NCI-H146 treated with DMSO at 0.1 percent for 48 hours (cell line): ENCODE measurements at regions not wholly inside any gene's neighbourhood (a gene's known extent, or its start where the extent isn't known, plus 50 kb on each side); places are given as distances from the start of the nearest gene placed in this dataset.

ENCODE experiments used
- DNase-seq: peaks from one replicate; lab custom pipeline; 2025; ENCODE audit not compliant: unreplicated experiment; lab: John Stamatoyannopoulos, UW

DNA sequence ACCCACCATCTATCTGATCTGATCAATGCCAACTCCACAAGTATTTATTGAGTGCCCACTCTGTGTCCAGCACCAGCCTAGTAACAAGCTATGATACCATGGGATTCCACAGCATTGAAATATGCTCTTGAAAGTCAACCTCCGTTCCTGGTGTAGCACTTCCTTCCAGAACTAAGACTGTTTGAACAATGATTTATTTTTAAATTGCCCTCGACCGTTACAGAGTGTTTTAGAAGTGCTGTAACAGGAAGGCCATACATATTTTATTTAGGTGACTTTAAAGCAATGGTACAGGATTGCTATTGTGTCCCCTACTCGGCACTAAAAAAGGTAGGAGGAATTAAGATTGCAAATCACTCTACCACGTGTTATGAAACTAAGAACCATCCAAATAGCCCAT, 225.6 kb downstream of the TEX36 start:
- no peak for DNase-seq

- DNase-seq = no peak
Observed at GRCh38 chr10:125455855-125456254, 227.1 kb downstream of the TEX36 start.

DNA sequence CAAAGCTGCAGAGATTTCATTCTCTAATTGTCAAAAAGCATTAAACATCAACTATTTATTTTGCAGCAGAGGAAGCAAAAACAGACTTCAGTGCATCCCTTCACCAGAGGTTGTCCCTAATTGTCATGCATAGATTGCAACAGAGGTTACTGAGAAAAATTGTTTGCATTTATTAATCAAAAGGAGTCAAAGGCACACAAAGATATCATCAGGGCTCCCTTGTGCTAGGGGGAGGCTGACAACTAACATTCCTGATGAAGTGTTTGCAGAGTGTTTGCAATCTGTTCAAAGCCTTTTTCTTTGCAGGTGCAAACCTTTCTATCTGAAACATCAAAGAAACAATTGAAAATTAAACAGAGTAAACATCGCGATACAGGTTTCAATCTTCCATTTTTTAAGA, 227.5 kb downstream of the TEX36 start:
- no peak for DNase-seq

GRCh38 chr10:125451319-125451718, 231.6 kb downstream of the TEX36 start:
- DNase-seq = no peak

DNA sequence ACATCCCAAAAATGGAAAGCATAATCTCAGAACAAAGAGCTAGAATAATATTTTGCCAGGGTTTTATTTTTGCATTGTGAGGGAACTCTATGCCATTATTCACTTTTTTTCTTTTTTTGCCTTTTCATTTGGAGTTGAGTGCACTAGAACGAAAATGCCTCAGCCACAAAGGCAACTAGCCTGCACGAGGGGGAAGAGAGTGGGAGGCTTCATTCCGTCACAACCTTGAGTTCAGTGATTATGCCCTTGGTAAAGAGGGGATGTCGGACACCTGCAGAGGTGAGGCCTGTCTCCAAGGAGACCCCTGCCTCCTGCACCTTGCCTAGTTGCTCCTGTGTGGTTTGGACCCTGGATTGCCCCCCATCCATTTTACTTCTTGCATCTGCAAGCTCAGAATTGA, 232.7 kb downstream of the TEX36 start:
- no peak for DNase-seq

DNA sequence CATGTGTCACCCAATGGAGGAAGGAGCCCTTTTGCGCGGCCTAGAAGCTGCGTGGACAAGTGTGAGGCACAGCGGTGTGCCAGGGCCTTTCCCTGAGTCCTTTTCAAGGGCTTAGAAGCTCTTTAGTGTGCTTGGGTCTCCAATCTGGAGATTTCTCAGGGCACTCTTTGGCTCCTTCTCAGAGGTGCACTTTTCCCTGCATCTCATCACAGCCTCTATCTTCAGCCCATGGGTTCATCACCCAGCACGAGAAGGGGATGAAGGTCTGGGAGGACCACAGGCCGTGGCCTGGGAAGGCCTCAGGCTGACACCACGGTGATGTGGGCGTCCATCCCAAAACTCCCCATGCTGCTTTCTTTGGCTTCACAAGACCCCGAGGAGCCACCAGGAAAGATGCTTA, 233.4 kb downstream of the TEX36 start:
- DNase-seq = no peak

DNA sequence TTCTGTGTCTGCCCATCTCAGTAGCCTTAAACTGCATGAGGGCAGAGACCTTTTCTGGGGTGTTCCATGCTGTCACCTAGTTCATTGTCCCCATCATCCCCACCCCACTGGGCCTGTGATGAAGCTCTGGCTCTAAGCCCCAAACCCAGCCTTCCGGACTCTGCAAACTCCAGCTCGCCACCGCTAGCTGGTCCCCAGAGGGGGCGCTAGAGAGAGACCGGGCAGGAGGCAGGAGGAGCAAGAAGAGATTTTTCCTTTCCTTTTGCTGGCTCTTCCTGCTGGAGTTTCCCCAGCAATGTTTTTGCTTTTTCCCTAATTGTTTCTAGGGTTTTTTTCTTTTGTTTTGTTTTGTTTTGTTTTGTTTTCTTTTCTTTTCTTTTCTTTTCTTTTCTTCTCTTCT, 234.4 kb downstream of the TEX36 start:
- DNase-seq = no peak

- no peak for DNase-seq
Observed at GRCh38 chr10:125444790-125445189, 238.2 kb downstream of the TEX36 start.

DNA sequence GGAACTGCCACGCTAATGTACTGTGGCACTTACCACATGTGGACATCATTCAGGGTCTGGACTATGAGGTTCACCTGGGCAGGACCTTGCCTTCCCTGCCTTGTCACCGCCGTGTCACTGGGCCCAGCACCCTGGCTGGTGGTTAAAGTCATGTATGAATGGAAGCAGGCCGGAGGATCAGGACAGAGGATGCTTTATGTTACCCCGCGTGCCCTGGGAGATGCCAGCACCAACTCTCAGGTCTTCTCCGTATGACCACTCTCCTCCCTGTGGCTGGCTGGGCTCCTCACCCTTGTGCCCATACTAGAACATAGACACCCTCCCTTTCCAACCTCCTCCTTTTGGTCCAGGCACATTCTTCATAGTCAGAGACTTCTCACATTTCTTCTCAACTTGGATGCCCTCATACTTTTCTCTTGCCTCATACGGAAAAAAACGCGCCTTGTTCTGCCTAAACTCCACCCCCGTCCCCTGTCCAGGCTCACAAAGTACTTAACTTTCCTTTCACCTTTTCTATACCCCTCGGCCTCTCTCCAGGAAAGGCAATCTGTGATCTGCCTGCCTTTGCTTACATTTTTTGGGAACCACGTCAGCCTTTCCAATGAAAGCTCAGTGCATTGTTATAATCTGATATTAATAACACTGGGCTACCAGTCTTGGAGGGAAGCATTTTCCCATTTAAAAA, 240.0 kb downstream of the TEX36 start:
- DNase-seq = no peak

DNA sequence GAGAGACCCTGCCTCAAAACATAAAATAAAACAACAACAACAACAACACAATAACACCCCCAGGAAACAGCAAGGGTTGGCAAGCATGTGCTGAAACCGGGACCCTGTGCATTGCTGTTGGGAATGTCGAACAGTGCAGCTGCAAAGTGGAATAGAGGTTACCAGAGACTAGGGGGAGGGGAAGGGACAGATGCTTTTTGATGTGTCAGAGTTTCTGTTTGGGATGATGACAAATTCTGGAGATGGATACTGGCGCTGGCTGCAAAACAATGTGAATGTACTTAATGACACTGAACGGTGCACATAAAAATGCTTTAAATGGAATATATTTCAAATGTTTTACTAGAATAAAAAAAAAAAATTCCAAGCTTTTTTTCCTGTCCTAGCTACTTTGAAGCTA, 241.8 kb downstream of the TEX36 start:
- no peak for DNase-seq

- no peak for DNase-seq
Observed at GRCh38 chr10:125431149-125431548, 251.8 kb downstream of the TEX36 start.

DNA sequence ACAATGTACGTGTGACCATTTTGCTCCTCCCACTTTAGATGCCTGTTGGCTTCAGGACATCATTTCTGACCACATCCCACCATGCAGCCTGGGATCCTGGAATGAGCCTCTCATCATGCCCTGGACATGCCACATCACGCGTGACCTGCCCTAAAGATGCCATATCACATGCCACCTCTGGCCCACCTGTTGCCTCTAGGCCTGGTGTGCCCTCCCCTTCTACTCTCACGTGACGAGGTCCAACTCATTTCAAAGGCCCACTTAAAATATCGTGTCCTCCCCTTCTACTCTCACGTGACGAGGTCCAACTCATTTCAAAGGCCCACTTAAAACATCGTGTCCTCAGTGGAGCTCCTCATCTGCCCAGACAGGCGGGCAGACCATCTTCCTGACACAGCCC, 254.9 kb downstream of the TEX36 start:
- DNase-seq = no peak

DNA sequence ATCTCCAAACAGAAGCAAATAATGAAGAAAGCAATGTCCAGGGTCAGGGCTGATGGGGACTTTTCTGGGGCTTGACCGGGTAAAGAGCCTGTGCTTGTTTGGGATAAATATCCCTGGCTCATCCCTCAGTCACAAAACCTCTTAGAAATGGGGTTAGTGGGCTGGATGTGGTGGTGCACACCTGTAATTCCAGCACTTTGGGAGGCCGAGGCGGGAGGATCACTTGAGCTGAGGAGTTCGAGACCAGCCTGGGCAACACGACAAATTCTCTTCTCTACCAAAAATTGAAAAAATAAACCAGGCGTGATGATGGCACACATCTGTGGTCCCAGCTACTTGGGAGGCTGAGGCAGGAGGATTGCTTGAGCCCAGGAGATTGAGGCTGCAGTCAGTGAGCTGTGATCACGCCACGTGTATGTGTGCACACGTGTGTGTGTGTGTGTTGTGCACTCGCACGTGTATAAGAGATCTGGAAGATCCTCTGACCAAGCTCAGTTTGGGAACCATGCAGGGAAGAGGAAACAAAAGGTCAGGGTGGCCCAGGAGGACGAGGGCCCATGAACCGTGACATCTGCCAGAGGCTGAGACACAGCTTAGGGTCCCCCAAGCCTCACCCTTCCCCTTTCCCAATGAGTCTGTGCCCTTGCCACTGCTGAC, 258.6 kb downstream of the TEX36 start:
- DNase-seq = no peak

DNA sequence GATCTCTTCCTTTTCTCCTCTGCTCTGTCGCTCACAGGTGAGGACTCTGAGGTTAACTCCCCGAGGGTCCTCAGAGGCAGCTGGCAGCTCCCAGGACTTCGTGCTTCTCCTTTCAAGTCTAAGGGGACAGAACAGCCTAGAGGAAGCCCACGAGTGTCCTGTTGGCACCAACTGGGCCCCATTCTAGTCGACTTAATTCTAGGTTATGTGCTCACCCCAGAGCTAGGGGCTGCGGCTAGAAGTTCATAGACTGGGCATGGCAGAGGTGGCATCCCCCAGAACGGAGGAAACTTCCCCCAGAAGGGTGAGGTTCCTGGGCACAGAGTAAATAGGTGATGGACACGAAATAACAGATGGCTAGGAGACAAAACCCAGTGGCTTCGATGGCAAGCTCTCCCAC, 259.4 kb downstream of the TEX36 start:
- no peak for DNase-seq

DNA sequence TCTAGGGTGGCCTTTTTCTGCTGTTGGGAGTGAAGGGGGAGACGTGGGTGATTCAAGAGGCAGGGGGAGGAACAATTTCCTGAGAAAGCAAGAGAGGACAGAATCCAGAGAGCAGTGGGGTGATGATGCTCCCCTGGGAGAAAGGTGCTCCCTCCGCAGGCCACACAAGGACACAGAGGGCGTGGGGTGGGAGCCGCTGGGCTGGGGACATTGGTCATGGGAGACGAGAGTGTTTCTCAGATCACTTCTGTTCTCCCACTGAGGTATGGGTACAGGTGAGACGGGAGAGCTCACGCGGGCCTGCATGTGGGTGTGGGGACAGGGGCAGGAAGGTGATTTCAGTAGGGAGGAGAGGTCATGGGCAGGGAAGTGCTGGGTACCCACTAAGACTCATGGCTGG, 259.5 kb upstream of the CTBP2 start:
- no peak for DNase-seq

- DNase-seq = no peak
Observed at GRCh38 chr10:125419146-125419545, 258.8 kb upstream of the CTBP2 start.

- no peak for DNase-seq
Observed at GRCh38 chr10:125417605-125418004, 257.2 kb upstream of the CTBP2 start.

- DNase-seq = no peak
Observed at GRCh38 chr10:125415964-125416363, 255.6 kb upstream of the CTBP2 start.

DNA sequence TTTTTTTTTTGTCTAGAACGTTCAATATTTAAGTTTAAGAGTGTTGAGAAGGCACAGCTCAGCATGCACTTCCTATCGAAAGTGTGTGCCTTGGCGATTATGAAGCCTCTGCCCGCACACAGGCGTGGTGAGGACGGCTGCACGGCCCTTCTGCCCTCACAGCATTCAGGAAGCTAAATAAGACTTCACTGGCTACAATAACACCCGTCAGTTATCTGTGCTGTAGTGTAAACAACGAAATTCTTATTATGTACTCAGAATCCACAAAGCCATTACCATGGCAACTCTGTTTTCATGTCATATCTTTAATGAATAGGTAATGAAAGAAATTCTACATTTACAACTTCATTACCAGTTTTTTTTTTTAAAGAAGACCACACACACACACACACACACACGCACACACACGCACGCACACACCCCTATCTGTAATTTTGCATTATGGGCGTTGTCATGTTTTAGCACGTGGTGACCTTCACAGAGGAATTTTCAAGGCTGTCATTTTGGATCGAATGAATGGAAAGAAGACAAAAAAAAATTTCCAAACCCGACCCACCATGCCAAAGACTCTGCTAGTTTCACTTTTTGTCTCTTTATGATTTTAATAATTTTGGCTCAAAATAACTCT, 254.8 kb upstream of the CTBP2 start:
- no peak for DNase-seq

DNA sequence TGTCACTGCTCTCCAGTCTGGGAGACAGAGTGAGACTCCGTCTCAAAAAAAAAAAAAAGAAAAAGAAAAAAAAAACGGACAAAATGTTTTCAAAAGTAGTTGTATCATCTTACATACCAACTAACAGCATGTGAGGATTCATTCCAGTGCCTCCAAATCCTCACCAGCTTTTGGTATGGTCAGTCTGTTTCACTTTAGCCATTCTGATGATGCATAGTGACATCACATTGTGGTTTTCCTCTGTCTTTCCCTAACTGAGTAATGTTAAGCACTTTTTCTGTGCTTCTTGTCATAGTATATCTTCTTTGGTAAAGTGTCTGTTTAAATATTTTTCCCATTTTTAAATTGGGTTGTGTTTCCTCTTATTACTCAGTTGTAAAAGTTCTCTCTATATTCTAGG, 251.4 kb upstream of the CTBP2 start:
- DNase-seq = no peak

DNA sequence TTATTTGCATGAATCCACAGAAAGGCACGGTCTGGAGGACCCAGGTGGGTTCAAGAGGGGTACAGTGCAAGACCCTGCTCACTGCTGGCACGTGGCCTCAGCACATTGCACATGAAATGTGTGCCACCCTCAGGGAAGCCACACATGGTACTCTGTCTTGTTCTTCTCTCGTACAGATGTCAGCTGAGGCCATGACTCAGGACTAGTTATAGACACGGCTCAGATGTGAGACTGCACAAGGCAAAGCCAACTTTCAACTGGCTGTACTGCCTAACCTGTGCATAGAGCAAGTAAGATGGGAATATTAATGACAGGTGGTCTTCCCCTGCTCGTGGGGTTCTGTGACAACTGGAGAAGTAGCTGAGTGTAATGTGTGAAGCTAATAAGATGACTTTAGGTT, 249.4 kb upstream of the CTBP2 start:
- no peak for DNase-seq

DNA sequence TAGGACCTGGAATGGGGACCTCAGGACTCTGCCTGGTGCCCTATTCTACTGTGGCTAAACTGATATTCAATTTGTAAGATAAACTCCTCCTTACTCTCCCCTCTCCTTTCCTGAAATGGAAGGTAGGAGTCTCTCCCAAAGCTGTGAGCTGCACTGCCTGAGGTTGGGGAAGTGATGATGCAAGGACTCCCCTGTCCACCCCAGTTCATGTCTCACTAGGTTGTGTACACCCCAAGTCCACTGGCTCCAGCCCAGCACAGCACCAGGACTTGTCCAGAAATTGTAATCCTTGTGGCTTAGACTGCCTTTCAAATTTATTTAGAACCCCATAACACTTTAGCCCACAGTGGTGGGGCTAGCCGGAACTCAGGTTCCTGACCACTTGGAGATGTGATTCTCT, 247.2 kb upstream of the CTBP2 start:
- DNase-seq = no peak
